Fibroblast of lung (primary cell): ENCODE measurements at regions not wholly inside any gene's neighbourhood (a gene's known extent, or its start where the extent isn't known, plus 50 kb on each side); places are given as distances from the start of the nearest gene placed in this dataset.
A peak's percentile ranks its signal among the peaks of the same experiment; 100 is the strongest.

Experiments
- DNase-seq, 2 donors: peaks; one replicate each; pipeline versions ENCODE4 v3.0.0 to v3.0.0-alpha.2; 2010; ENCODE audit warnings: low read depth in 2 of 2
- H2AFZ ChIP-seq: 2 replicates; pipeline ENCODE4 v1.5.1; 2012; ENCODE audit warnings: low read length, control low read depth, inconsistent platforms
- H3K27ac ChIP-seq: 2 replicates; pipeline ENCODE4 v1.5.1; 2011; ENCODE audit warnings: low read length, control low read depth; ENCODE audit not compliant: insufficient read depth
- H3K27me3 ChIP-seq: 2 replicates; pipeline ENCODE4 v1.5.1; 2011; ENCODE audit warnings: mild to moderate bottlenecking, low read length; ENCODE audit not compliant: control insufficient read depth, insufficient read depth
- H3K36me3 ChIP-seq: 2 replicates; pipeline ENCODE4 v1.5.1; 2011; ENCODE audit warnings: low read length; ENCODE audit not compliant: control insufficient read depth, insufficient read depth
- H3K4me1 ChIP-seq: 2 replicates; pipeline ENCODE4 v1.5.1; 2011; ENCODE audit warnings: low read length; ENCODE audit not compliant: control insufficient read depth, insufficient read depth; ENCODE audit errors: extremely low read depth
- H3K4me2 ChIP-seq: 2 replicates; pipeline ENCODE4 v1.5.1; 2011; ENCODE audit warnings: low read length, control low read depth; ENCODE audit not compliant: insufficient read depth; ENCODE audit errors: extremely low read depth
- H3K4me3 ChIP-seq, 4 experiments: fragments of 200-600 bp in 1 of 4; sonication (generic) in 1 of 4; replicated peaks in 1 of 4; 2 replicates each; pipeline ENCODE4 v1.5.1; 2011 to 2016; ENCODE audit warnings: low read length in 4 of 4, low read depth in 3 of 4, mild to moderate bottlenecking in 3 of 4, control low read depth in 2 of 4, inconsistent platforms in 1 of 4, mixed read lengths in 1 of 4; ENCODE audit not compliant: insufficient read depth in 1 of 4; ENCODE audit errors: control extremely low read depth in 1 of 4
- H3K79me2 ChIP-seq: 2 replicates; pipeline ENCODE4 v1.5.1; 2012; ENCODE audit warnings: mild to moderate bottlenecking, low read length, inconsistent platforms; ENCODE audit not compliant: control insufficient read depth, insufficient read depth
- H3K9ac ChIP-seq: 2 replicates; pipeline ENCODE4 v1.5.1; 2011; ENCODE audit warnings: mild to moderate bottlenecking, low read length, control low read depth; ENCODE audit not compliant: insufficient read depth
- H3K9me3 ChIP-seq: 2 replicates; pipeline ENCODE4 v1.5.1; 2012; ENCODE audit warnings: low read depth, low read length; ENCODE audit not compliant: control insufficient read depth, insufficient read depth
- H4K20me1 ChIP-seq: 2 replicates; pipeline ENCODE4 v1.5.1; 2011; ENCODE audit warnings: low read length; ENCODE audit not compliant: control insufficient read depth, insufficient read depth; ENCODE audit errors: extremely low read depth
- CTCF ChIP-seq, 2 donors: IDR thresholded peaks in 1 of 2; conservative IDR thresholded peaks in 1 of 2; 1 replicate in 1 of 2; 2 replicates in 1 of 2; pipeline ENCODE4 v1.5.1; 2011 to 2012; ENCODE audit warnings: low read length in 2 of 2, control low read depth in 1 of 2, inconsistent platforms in 1 of 2, low read depth in 1 of 2, mild to moderate bottlenecking in 1 of 2
- EZH2 ChIP-seq: IDR thresholded peaks from 2 replicates; pipeline ENCODE4 v1.5.1; 2012; ENCODE audit warnings: low read length, control low read depth, mild to moderate bottlenecking; ENCODE audit errors: missing control alignments

GRCh38 chr12:30462249-30462648 is 233.4 kb downstream of the IPO8 start:
- Histone ChIP-seq H4K20me1 (no peaks in the 10 kb centered on the region), H2AFZ (no peak overlapping the region), H3K4me2 (no peak overlapping the region), H3K9ac (no peak overlapping the region), H3K36me3 (no peaks in the 10 kb centered on the region), H3K79me2 (no peaks in the 10 kb centered on the region), H3K27me3 (no peaks in the 10 kb centered on the region), H3K4me3 (no peak overlapping the region), H3K4me1 (no peaks in the 10 kb centered on the region), H3K9me3 (no peaks in the 10 kb centered on the region), H3K27ac (no peak overlapping the region)
- DNase-seq: no peak
- no peak for TF ChIP-seq EZH2
- TF ChIP-seq CTCF (conservative IDR thresholded peaks at IDR 0.05 in 1 of 2, IDR thresholded peaks at IDR 0.05 in 1 of 2; ENCODE audit: low read depth in 1 of 2, low read length in 2 of 2): no peak

- peak in 1 of 2 donors; percentile 66 for DNase-seq
- H3K79me2 ChIP-seq: no peaks in the 10 kb centered on the region
- no peaks in the 10 kb centered on the region for H3K9me3 ChIP-seq
- no peaks in the 10 kb centered on the region for H3K27me3 ChIP-seq
- H3K4me3 ChIP-seq: no peak overlapping the region
- H3K27ac ChIP-seq: no peak overlapping the region
- H3K4me1 ChIP-seq: no peaks in the 10 kb centered on the region
- no peaks in the 10 kb centered on the region for H3K36me3 ChIP-seq
- no peak overlapping the region for H3K9ac ChIP-seq
- no peaks in the 10 kb centered on the region for H4K20me1 ChIP-seq
- no peak overlapping the region for H3K4me2 ChIP-seq
- no peak overlapping the region for H2AFZ ChIP-seq
- no peak for TF ChIP-seq EZH2
Measured at GRCh38 chr12:30461026-30461615, 234.5 kb downstream of the IPO8 start.

GRCh38 chr12:30458453-30458852 is 237.2 kb downstream of the IPO8 start:
- H3K9me3 ChIP-seq: no peaks in the 10 kb centered on the region
- TF ChIP-seq CTCF (conservative IDR thresholded peaks at IDR 0.05 in 1 of 2, IDR thresholded peaks at IDR 0.05 in 1 of 2; ENCODE audit: low read depth in 1 of 2, low read length in 2 of 2) (no peak), EZH2 (no peak)
- no peaks in the 10 kb centered on the region for H3K4me1 ChIP-seq
- no peaks in the 10 kb centered on the region for H3K79me2 ChIP-seq
- no peak overlapping the region for H3K27ac ChIP-seq
- no peak for DNase-seq
- no peak overlapping the region for H3K4me2 ChIP-seq
- no peak overlapping the region for H2AFZ ChIP-seq
- H3K27me3 ChIP-seq: no peaks in the 10 kb centered on the region
- no peaks in the 10 kb centered on the region for H4K20me1 ChIP-seq
- no peak overlapping the region for H3K9ac ChIP-seq
- no peaks in the 10 kb centered on the region for H3K36me3 ChIP-seq
- H3K4me3 ChIP-seq: no peak overlapping the region
